WTC11 (cell line): ENCODE measurements at regions not wholly inside any gene's neighbourhood (a gene's known extent, or its start where the extent isn't known, plus 50 kb on each side); places are given as distances from the start of the nearest gene placed in this dataset.

ENCODE experiments used
- ATAC-seq: fragments of 200-7000 bp; cut with Tn5 transposase; 2 replicates; pipeline ENCODE4 v1.10.0; 2021; ENCODE audit warnings: mild to moderate bottlenecking, moderate library complexity
- CTCF ChIA-PET: fragments of 300-600 bp; sonication (Branson Sonifier 250); formaldehyde crosslinking; loops from one replicate; lab custom pipeline; 2021; ENCODE audit warnings: antibody characterized with exemption; lab: Charles Lee
- POLR2A ChIA-PET: fragments of 350-600 bp; sonication (Branson Sonifier 250); formaldehyde crosslinking; loops from one replicate; lab custom pipeline; 2021; ENCODE audit warnings: antibody characterized with exemption; lab: Charles Lee
- DNase-seq: peaks from one replicate; pipeline ENCODE4 v3.0.0; 2021; ENCODE audit warnings: low spot score
- H3K27ac Mint-ChIP-seq: 2 replicates; pipeline ENCODE4 v1.8.0; 2021; ENCODE audit warnings: mixed read lengths
- H3K27me3 Mint-ChIP-seq: 2 replicates; pipeline ENCODE4 v1.8.0; 2021; ENCODE audit warnings: low read depth, mild to moderate bottlenecking, moderate library complexity, mixed read lengths
- H3K36me3 Mint-ChIP-seq: 2 replicates; pipeline ENCODE4 v1.8.0; 2021; ENCODE audit warnings: mixed read lengths
- H3K4me1 Mint-ChIP-seq: 2 replicates; pipeline ENCODE4 v1.8.0; 2022; ENCODE audit warnings: mixed read lengths
- H3K4me3 Mint-ChIP-seq: 2 replicates; pipeline ENCODE4 v1.8.0; 2021; ENCODE audit warnings: mild to moderate bottlenecking, moderate library complexity, mixed read lengths
- H3K9me3 Mint-ChIP-seq: 2 replicates; pipeline ENCODE4 v1.8.0; 2021; ENCODE audit warnings: mixed read lengths
- AFF4 ChIP-seq: sonication (generic); formaldehyde crosslinking; IDR thresholded peaks from 2 replicates; pipeline ENCODE4 v1.8.1; 2023; ENCODE audit warnings: mild to moderate bottlenecking, missing genetic modification reagents, borderline replicate concordance
- CDX4 ChIP-seq: fragments of 250-450 bp; sonication (Bioruptor Pico); IDR thresholded peaks from 2 replicates; pipeline ENCODE4 v1.9.0; 2021; ENCODE audit warnings: moderate library complexity, mild to moderate bottlenecking, inconsistent platforms, borderline replicate concordance
- JUN ChIP-seq: sonication (generic); formaldehyde crosslinking; IDR thresholded peaks from 2 replicates; pipeline ENCODE4 v1.8.0; 2023; ENCODE audit warnings: mild to moderate bottlenecking, missing genetic modification reagents
- KAT7 ChIP-seq: sonication (generic); formaldehyde crosslinking; IDR thresholded peaks from 2 replicates; pipeline ENCODE4 v1.8.1; 2023; ENCODE audit warnings: missing genetic modification reagents, mild to moderate bottlenecking, borderline replicate concordance
- MYBL2 ChIP-seq: sonication (generic); formaldehyde crosslinking; IDR thresholded peaks from 2 replicates; pipeline ENCODE4 v1.8.1; 2023; ENCODE audit warnings: mild to moderate bottlenecking, moderate library complexity, missing genetic modification reagents
- NFYB ChIP-seq: sonication (generic); formaldehyde crosslinking; conservative IDR thresholded peaks from 2 replicates; pipeline ENCODE4 v1.8.0; 2022; ENCODE audit warnings: low read depth, missing genetic modification reagents
- NR1H2 ChIP-seq: sonication (generic); formaldehyde crosslinking; IDR thresholded peaks from 2 replicates; pipeline ENCODE4 v1.9.0; 2021; ENCODE audit warnings: mild to moderate bottlenecking, moderate library complexity, missing genetic modification reagents
- NR3C1 ChIP-seq: sonication (generic); formaldehyde crosslinking; conservative IDR thresholded peaks from 2 replicates; pipeline ENCODE4 v1.8.1; 2023; ENCODE audit warnings: low read depth, mild to moderate bottlenecking, missing genetic modification reagents
- RORB ChIP-seq: fragments of 250-450 bp; sonication (Bioruptor Pico); IDR thresholded peaks from 2 replicates; pipeline ENCODE4 v1.9.0; 2021; ENCODE audit warnings: mild to moderate bottlenecking
- SP1 ChIP-seq: sonication (generic); formaldehyde crosslinking; conservative IDR thresholded peaks from 2 replicates; pipeline ENCODE4 v1.8.1; 2022; ENCODE audit warnings: missing genetic modification reagents
- STAT6 ChIP-seq: sonication (generic); formaldehyde crosslinking; conservative IDR thresholded peaks from 2 replicates; pipeline ENCODE4 v1.8.1; 2023; ENCODE audit warnings: mild to moderate bottlenecking, low read depth, missing genetic modification reagents, moderate library complexity
- TEAD4 ChIP-seq: sonication (generic); formaldehyde crosslinking; IDR thresholded peaks from 2 replicates; pipeline ENCODE4 v1.8.0; 2022; ENCODE audit warnings: mild to moderate bottlenecking, missing genetic modification reagents
- ZBTB21 ChIP-seq: sonication (generic); formaldehyde crosslinking; IDR thresholded peaks from 2 replicates; pipeline ENCODE4 v1.8.1; 2023; ENCODE audit warnings: mild to moderate bottlenecking, missing genetic modification reagents, borderline replicate concordance
- ZNF232 ChIP-seq: sonication (generic); formaldehyde crosslinking; IDR thresholded peaks from 2 replicates; pipeline ENCODE4 v1.8.0; 2022; ENCODE audit warnings: mild to moderate bottlenecking, missing genetic modification reagents
- TF ChIP-seq, protein P1 (sequence below): sonication (generic); formaldehyde crosslinking; IDR thresholded peaks from 2 replicates; pipeline ENCODE4 v1.8.0; 2022; ENCODE audit warnings: mild to moderate bottlenecking, missing genetic modification reagents
- TF ChIP-seq, protein P2 (sequence below): sonication (generic); formaldehyde crosslinking; IDR thresholded peaks from 2 replicates; pipeline ENCODE4 v1.8.0; 2022; ENCODE audit warnings: mild to moderate bottlenecking, missing genetic modification reagents

DNA sequence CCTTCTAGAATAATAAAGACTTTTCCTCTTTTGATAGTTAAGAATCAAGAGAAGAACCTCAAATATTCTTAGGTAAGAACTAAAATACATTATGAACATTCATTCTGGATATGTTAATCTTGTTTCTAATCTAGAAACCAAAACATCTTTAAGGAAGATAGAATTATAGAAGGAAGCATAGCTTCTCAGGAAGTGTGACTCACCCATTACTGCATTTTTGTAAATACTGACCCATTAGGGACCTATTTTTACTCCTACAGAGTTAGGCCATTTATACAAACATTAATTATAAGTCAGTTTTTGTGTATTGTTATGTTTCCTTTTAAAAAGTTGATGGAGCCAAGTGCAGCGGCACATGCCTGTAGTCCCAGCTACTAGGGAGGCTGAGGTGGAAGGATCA lies 147.1 kb downstream of the NUFIP1 start:
- Mint-ChIP-seq H3K36me3 (no peaks in the 10 kb centered on the region), H3K4me3 (no peak overlapping the region), H3K27me3 (no peaks in the 10 kb centered on the region), H3K27ac (no peak overlapping the region), H3K4me1 (no peaks in the 10 kb centered on the region), H3K9me3 (peaks cover 4% of the 10 kb centered on the region; the same call in 1 of the 2 replicates)
- ChIA-PET CTCF (no interaction called here), POLR2A (interaction anchor here (0.5 kb wide), 1 partner anchor 493 kb away, joined by 4 read pairs; no protein-coding TSS in a partner anchor)
- no peak for ATAC-seq
- DNase-seq = no peak
- TF ChIP-seq AFF4 = no peak
- no peak for TF ChIP-seq KAT7 (CRISPR knock-in tag)
- TF ChIP-seq TEAD4 (CRISPR knock-in tag) = no peak
- no peak for TF ChIP-seq NR3C1 (CRISPR knock-in tag)
- no peak for TF ChIP-seq SP1
- no peak for TF ChIP-seq STAT6 (CRISPR knock-in tag)
- no peak for TF ChIP-seq ZNF232 (CRISPR knock-in tag)
- no peak for TF ChIP-seq RORB
- TF ChIP-seq, protein P1, sequence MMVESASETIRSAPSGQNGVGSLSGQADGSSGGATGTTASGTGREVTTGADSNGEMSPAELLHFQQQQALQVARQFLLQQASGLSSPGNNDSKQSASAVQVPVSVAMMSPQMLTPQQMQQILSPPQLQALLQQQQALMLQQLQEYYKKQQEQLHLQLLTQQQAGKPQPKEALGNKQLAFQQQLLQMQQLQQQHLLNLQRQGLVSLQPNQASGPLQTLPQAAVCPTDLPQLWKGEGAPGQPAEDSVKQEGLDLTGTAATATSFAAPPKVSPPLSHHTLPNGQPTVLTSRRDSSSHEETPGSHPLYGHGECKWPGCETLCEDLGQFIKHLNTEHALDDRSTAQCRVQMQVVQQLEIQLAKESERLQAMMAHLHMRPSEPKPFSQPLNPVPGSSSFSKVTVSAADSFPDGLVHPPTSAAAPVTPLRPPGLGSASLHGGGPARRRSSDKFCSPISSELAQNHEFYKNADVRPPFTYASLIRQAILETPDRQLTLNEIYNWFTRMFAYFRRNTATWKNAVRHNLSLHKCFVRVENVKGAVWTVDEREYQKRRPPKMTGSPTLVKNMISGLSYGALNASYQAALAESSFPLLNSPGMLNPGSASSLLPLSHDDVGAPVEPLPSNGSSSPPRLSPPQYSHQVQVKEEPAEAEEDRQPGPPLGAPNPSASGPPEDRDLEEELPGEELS (CRISPR knock-in tag) = no peak
- TF ChIP-seq, protein P2, sequence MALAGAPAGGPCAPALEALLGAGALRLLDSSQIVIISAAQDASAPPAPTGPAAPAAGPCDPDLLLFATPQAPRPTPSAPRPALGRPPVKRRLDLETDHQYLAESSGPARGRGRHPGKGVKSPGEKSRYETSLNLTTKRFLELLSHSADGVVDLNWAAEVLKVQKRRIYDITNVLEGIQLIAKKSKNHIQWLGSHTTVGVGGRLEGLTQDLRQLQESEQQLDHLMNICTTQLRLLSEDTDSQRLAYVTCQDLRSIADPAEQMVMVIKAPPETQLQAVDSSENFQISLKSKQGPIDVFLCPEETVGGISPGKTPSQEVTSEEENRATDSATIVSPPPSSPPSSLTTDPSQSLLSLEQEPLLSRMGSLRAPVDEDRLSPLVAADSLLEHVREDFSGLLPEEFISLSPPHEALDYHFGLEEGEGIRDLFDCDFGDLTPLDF (CRISPR knock-in tag) = no peak
- no peak for TF ChIP-seq NR1H2
- no peak for TF ChIP-seq CDX4 (CRISPR knock-in tag)
- TF ChIP-seq JUN (CRISPR knock-in tag) = no peak

DNA sequence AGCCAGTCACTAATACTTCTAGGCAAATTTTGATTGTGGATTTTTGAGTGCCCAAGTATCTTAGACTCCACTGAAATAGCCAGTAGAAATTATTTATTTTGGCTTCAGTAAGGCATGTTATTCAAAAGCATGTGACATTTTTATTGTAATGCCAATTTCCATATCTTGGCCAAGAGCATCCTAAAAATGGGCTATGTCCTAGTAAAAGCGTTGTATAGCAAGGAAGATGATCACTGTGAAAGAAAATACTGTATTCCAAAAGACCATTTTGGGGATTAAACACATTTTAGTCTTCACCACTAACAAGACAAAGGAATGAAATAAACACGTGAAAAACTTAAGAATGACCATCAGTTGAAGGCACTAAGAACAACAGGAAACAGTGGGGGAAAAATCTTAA lies 149.1 kb downstream of the NUFIP1 start:
- ChIA-PET POLR2A (no interaction called here), CTCF (interaction anchor here (0.8 kb wide), 1 partner anchor 38 kb away, joined by 3 read pairs; no protein-coding TSS in a partner anchor)
- no peak overlapping the region for H3K4me3 Mint-ChIP-seq
- no peaks in the 10 kb centered on the region for H3K27me3 Mint-ChIP-seq
- DNase-seq = no peak
- H3K4me1 Mint-ChIP-seq = no peaks in the 10 kb centered on the region
- peaks cover 5% of the 10 kb centered on the region; the same call in 1 of the 2 replicates for H3K9me3 Mint-ChIP-seq
- no peak for ATAC-seq
- TF ChIP-seq ZBTB21 (CRISPR knock-in tag) = no peak
- TF ChIP-seq NFYB (CRISPR knock-in tag) = no peak
- TF ChIP-seq MYBL2 (CRISPR knock-in tag) = no peak
- no peaks in the 10 kb centered on the region for H3K36me3 Mint-ChIP-seq
- H3K27ac Mint-ChIP-seq = no peak overlapping the region
